ENCODE measurements at regions not wholly inside any gene's neighbourhood (a gene's known extent, or its start where the extent isn't known, plus 50 kb on each side); places are given as distances from the start of the nearest gene placed in this dataset.

- no peak for DNase-seq (ENCODE audit: low read depth)
Observed at GRCh38 chr13:40115426-40115825, 460.0 kb downstream of the COG6 start.

GRCh38 chr13:40116008-40116407 lies 460.5 kb downstream of the COG6 start:
- DNase-seq (ENCODE audit: low read depth) = peak; percentile 71

GRCh38 chr13:40118337-40118736 lies 462.9 kb downstream of the COG6 start:
- no peak for DNase-seq (ENCODE audit: low read depth)

- no peak for DNase-seq (ENCODE audit: low read depth)
Observed at GRCh38 chr13:40119852-40120251, 464.4 kb downstream of the COG6 start.

- no peak for DNase-seq (ENCODE audit: low read depth)
Observed at GRCh38 chr13:40120288-40120687, 464.8 kb downstream of the COG6 start.

- DNase-seq (ENCODE audit: low read depth) = no peak
Observed at GRCh38 chr13:40120781-40121180, 465.3 kb downstream of the COG6 start.

- no peak for DNase-seq (ENCODE audit: low read depth)
Observed at GRCh38 chr13:40121722-40122121, 466.3 kb downstream of the COG6 start.

- DNase-seq (ENCODE audit: low read depth) = no peak
Observed at GRCh38 chr13:40123962-40124632, 468.6 kb downstream of the COG6 start.

- no peak for DNase-seq (ENCODE audit: low read depth)
Observed at GRCh38 chr13:40124633-40125015, 469.2 kb downstream of the COG6 start.

- no peak for DNase-seq (ENCODE audit: low read depth)
Observed at GRCh38 chr13:40125336-40125735, 469.9 kb downstream of the COG6 start.

- DNase-seq (ENCODE audit: low read depth) = no peak
Observed at GRCh38 chr13:40126306-40127085, 471.0 kb downstream of the COG6 start.

- no peak for DNase-seq (ENCODE audit: low read depth)
Observed at GRCh38 chr13:40127476-40127875, 472.0 kb downstream of the COG6 start.

GRCh38 chr13:40127925-40128324 lies 472.5 kb downstream of the COG6 start:
- DNase-seq (ENCODE audit: low read depth) = no peak

- DNase-seq (ENCODE audit: low read depth) = no peak
Observed at GRCh38 chr13:40129467-40129866, 474.0 kb downstream of the COG6 start.

GRCh38 chr13:40130871-40131636 lies 475.6 kb downstream of the COG6 start:
- DNase-seq (ENCODE audit: low read depth) = no peak

GRCh38 chr13:40132249-40132648 lies 476.8 kb downstream of the COG6 start:
- DNase-seq (ENCODE audit: low read depth) = no peak

GRCh38 chr13:40136896-40137295 lies 481.4 kb downstream of the COG6 start:
- no peak for DNase-seq (ENCODE audit: low read depth)

- DNase-seq (ENCODE audit: low read depth) = no peak
Observed at GRCh38 chr13:40137400-40137799, 481.9 kb downstream of the COG6 start.

- DNase-seq (ENCODE audit: low read depth) = no peak
Observed at GRCh38 chr13:40139896-40140520, 484.5 kb downstream of the COG6 start.

GRCh38 chr13:40141859-40142555 lies 486.5 kb downstream of the COG6 start:
- DNase-seq (ENCODE audit: low read depth) = no peak

- DNase-seq (ENCODE audit: low read depth) = no peak
Observed at GRCh38 chr13:40143106-40143505, 487.6 kb downstream of the COG6 start.

GRCh38 chr13:40143559-40143958 lies 488.1 kb downstream of the COG6 start:
- DNase-seq (ENCODE audit: low read depth) = no peak
